Calu3 (cell line): ENCODE measurements at regions not wholly inside any gene's neighbourhood (a gene's known extent, or its start where the extent isn't known, plus 50 kb on each side); places are given as distances from the start of the nearest gene placed in this dataset.

Source experiments
- BruUV-seq: library from RNA; stranded (reverse); fragments of 400-500 nt; replicated peaks from 2 replicates; lab custom pipeline; 2021; lab: Mats Ljungman, UMichigan
- CTCF ChIA-PET: fragments of 300-600 bp; sonication (Branson Sonifier 250); formaldehyde crosslinking; loops from one replicate; lab custom pipeline; 2022; ENCODE audit warnings: antibody characterized with exemption; lab: Charles Lee
- DNase-seq: peaks from one replicate; pipeline ENCODE4 v3.0.0; 2022
- H3K27ac Mint-ChIP-seq: one replicate; pipeline ENCODE4 v1.8.0; 2022; ENCODE audit warnings: mixed read lengths; ENCODE audit not compliant: unreplicated experiment
- H3K27me3 Mint-ChIP-seq: one replicate; pipeline ENCODE4 v1.8.0; 2022; ENCODE audit warnings: mixed read lengths; ENCODE audit not compliant: unreplicated experiment
- H3K36me3 Mint-ChIP-seq: one replicate; pipeline ENCODE4 v1.8.0; 2022; ENCODE audit warnings: mild to moderate bottlenecking, moderate library complexity, mixed read lengths; ENCODE audit not compliant: insufficient read depth, unreplicated experiment
- H3K4me1 Mint-ChIP-seq: one replicate; pipeline ENCODE4 v1.8.0; 2022; ENCODE audit warnings: mild to moderate bottlenecking, low read depth, mixed read lengths; ENCODE audit not compliant: unreplicated experiment
- H3K4me3 Mint-ChIP-seq: one replicate; pipeline ENCODE4 v1.8.0; 2022; ENCODE audit warnings: mild to moderate bottlenecking, low read depth, moderate library complexity, mixed read lengths; ENCODE audit not compliant: unreplicated experiment
- H3K9me3 Mint-ChIP-seq: one replicate; pipeline ENCODE4 v1.8.0; 2022; ENCODE audit warnings: low read depth, mixed read lengths; ENCODE audit not compliant: unreplicated experiment
- CTCF ChIP-seq: fragments of 200-600 bp; IDR thresholded peaks from one replicate; pipeline ENCODE4 v1.8.0; 2022; ENCODE audit warnings: antibody characterized with exemption; ENCODE audit not compliant: unreplicated experiment
- intact Hi-C: fragments of 100-400 bp; cut with micrococcal nuclease; formaldehyde crosslinking; loops from one replicate; pipeline ENCODE4 v1.10.0; 2022; ENCODE audit not compliant: unreplicated experiment

GRCh38 chr14:71742485-71742884 lies 189.7 kb upstream of the RGS6 start:
- Mint-ChIP-seq H3K9me3 (peaks cover 3% of the 10 kb centered on the region), H3K4me1 (peaks cover 16% of the 10 kb centered on the region), H3K27ac (no peak overlapping the region), H3K4me3 (no peak overlapping the region), H3K36me3 (peaks cover 4% of the 10 kb centered on the region), H3K27me3 (no peaks in the 10 kb centered on the region)
- TF ChIP-seq CTCF: no peak
- intact Hi-C loops: no loop called here
- DNase-seq: no peak
- CTCF ChIA-PET: no interaction called here
- BruUV-seq: no TSS peak

- Mint-ChIP-seq H3K4me3 (no peak overlapping the region), H3K4me1 (peaks cover 20% of the 10 kb centered on the region), H3K36me3 (no peaks in the 10 kb centered on the region), H3K27me3 (no peaks in the 10 kb centered on the region), H3K27ac (no peak overlapping the region), H3K9me3 (peaks cover 3% of the 10 kb centered on the region)
- no peak for DNase-seq
- no TSS peak for BruUV-seq
- CTCF ChIA-PET: interaction anchor here (0.7 kb wide), 2 partner anchors 20 to 110 kb away, joined by 3 to 4 read pairs; no protein-coding TSS in a partner anchor
- intact Hi-C loops: loop anchor here (2.0 kb wide), 1 partner anchor 606 kb away; no protein-coding TSS in a partner anchor
- no peak for TF ChIP-seq CTCF
These were observed 187.2 kb upstream of the RGS6 start for GRCh38 chr14:71745072-71745471.

GRCh38 chr14:71748196-71748595 lies 184.0 kb upstream of the RGS6 start:
- H3K4me3 Mint-ChIP-seq: no peak overlapping the region
- intact Hi-C loops: no loop called here
- CTCF ChIA-PET: no interaction called here
- TF ChIP-seq CTCF: no peak
- BruUV-seq: no TSS peak
- H3K27ac Mint-ChIP-seq: no peak overlapping the region
- peaks cover 3% of the 10 kb centered on the region for H3K36me3 Mint-ChIP-seq
- H3K27me3 Mint-ChIP-seq: no peaks in the 10 kb centered on the region
- H3K4me1 Mint-ChIP-seq: peaks cover 12% of the 10 kb centered on the region
- H3K9me3 Mint-ChIP-seq: peaks cover 3% of the 10 kb centered on the region
- DNase-seq: no peak

- DNase-seq: no peak
These were observed 182.5 kb upstream of the RGS6 start for GRCh38 chr14:71749613-71750238.

More at GRCh38 chr14:71749613-71750238, 182.5 kb upstream of the RGS6 start:
- Mint-ChIP-seq H3K4me1 (peaks cover 12% of the 10 kb centered on the region), H3K27ac (no peak overlapping the region), H3K27me3 (no peaks in the 10 kb centered on the region), H3K9me3 (peaks cover 3% of the 10 kb centered on the region), H3K4me3 (no peak overlapping the region), H3K36me3 (peaks cover 4% of the 10 kb centered on the region)
- TF ChIP-seq CTCF: no peak
- CTCF ChIA-PET: interaction anchor here (1.1 kb wide), 1 partner anchor 611 kb away, joined by 3 read pairs; no protein-coding TSS in a partner anchor
- intact Hi-C loops: loop anchor here (10.0 kb wide), 1 partner anchor 105 kb away; no protein-coding TSS in a partner anchor
- BruUV-seq: no TSS peak
